ENCODE measurements at regions not wholly inside any gene's neighbourhood (a gene's known extent, or its start where the extent isn't known, plus 50 kb on each side); places are given as distances from the start of the nearest gene placed in this dataset.

GRCh38 chr15:70505411-70505919 is 257.9 kb downstream of the UACA start:
- DNase-seq (ENCODE audit: low spot score) = peak; percentile 88

- DNase-seq (ENCODE audit: low spot score) = no peak
These were observed 258.4 kb downstream of the UACA start for GRCh38 chr15:70504988-70505387.

- DNase-seq (ENCODE audit: low spot score) = no peak
These were observed 258.9 kb downstream of the UACA start for GRCh38 chr15:70504299-70504951.

GRCh38 chr15:70503798-70504298 is 259.5 kb downstream of the UACA start:
- no peak for DNase-seq (ENCODE audit: low spot score)

GRCh38 chr15:70503073-70503745 is 260.1 kb downstream of the UACA start:
- DNase-seq (ENCODE audit: low spot score) = no peak

- DNase-seq (ENCODE audit: low spot score) = no peak
These were observed 260.8 kb downstream of the UACA start for GRCh38 chr15:70502529-70502928.

GRCh38 chr15:70501849-70502248 is 261.5 kb downstream of the UACA start:
- DNase-seq (ENCODE audit: low spot score) = no peak

- DNase-seq (ENCODE audit: low spot score) = no peak
These were observed 262.1 kb downstream of the UACA start for GRCh38 chr15:70501121-70501727.

- no peak for DNase-seq (ENCODE audit: low spot score)
These were observed 263.6 kb downstream of the UACA start for GRCh38 chr15:70499791-70500190.

- DNase-seq (ENCODE audit: low spot score) = no peak
These were observed 265.2 kb downstream of the UACA start for GRCh38 chr15:70498096-70498626.

GRCh38 chr15:70497661-70498060 is 265.7 kb downstream of the UACA start:
- DNase-seq (ENCODE audit: low spot score) = no peak

- no peak for DNase-seq (ENCODE audit: low spot score)
These were observed 267.3 kb downstream of the UACA start for GRCh38 chr15:70495991-70496599.

- DNase-seq (ENCODE audit: low spot score) = peak; percentile 94
These were observed 268.3 kb downstream of the UACA start for GRCh38 chr15:70494852-70495571.

- DNase-seq (ENCODE audit: low spot score) = no peak
These were observed 268.9 kb downstream of the UACA start for GRCh38 chr15:70494517-70494851.

GRCh38 chr15:70493787-70494516 is 269.4 kb downstream of the UACA start:
- peak; percentile 86 for DNase-seq (ENCODE audit: low spot score)

GRCh38 chr15:70493376-70493775 is 270.0 kb downstream of the UACA start:
- DNase-seq (ENCODE audit: low spot score) = no peak

- DNase-seq (ENCODE audit: low spot score) = peak; percentile 84
These were observed 270.8 kb downstream of the UACA start for GRCh38 chr15:70492240-70493177.

- DNase-seq (ENCODE audit: low spot score) = no peak
These were observed 271.7 kb downstream of the UACA start for GRCh38 chr15:70491641-70492040.

GRCh38 chr15:70491201-70491621 is 272.1 kb downstream of the UACA start:
- no peak for DNase-seq (ENCODE audit: low spot score)

GRCh38 chr15:70490838-70491155 is 272.6 kb downstream of the UACA start:
- no peak for DNase-seq (ENCODE audit: low spot score)
